Heart right ventricle (tissue), 16 donors: ENCODE measurements at regions not wholly inside any gene's neighbourhood (a gene's known extent, or its start where the extent isn't known, plus 50 kb on each side); places are given as distances from the start of the nearest gene placed in this dataset.

Experiments used
- ATAC-seq, 8 donors: fragments of 200-7000 bp; cut with Tn5 transposase; one replicate each; pipeline ENCODE4 v1.9.1; 2020; ENCODE audit warnings: mild to moderate bottlenecking in 8 of 8, moderate library complexity in 8 of 8, moderate number of reproducible peaks in 1 of 8
- DNase-seq, 2 donors: peaks; one replicate each; pipeline ENCODE4 v3.0.0-alpha.2; 2020
- H3K27ac ChIP-seq, 10 donors: fragments of 200-600 bp; sonication (generic) in 2 of 10; one replicate each; pipeline versions ENCODE4 v1.5.0 to v1.8.0; 2020 to 2022; ENCODE audit warnings: mild to moderate bottlenecking in 3 of 10
- H3K27me3 ChIP-seq, 7 donors: fragments of 200-600 bp; one replicate each; pipeline ENCODE4 v1.8.0; 2021 to 2022; ENCODE audit warnings: mild to moderate bottlenecking in 2 of 7
- H3K36me3 ChIP-seq, 9 donors: fragments of 200-600 bp; sonication (generic) in 1 of 9; one replicate each; pipeline versions ENCODE4 v1.5.0 to v1.8.0; 2020 to 2022; ENCODE audit warnings: mild to moderate bottlenecking in 2 of 9
- H3K4me1 ChIP-seq, 9 donors: fragments of 200-600 bp; sonication (generic) in 1 of 9; one replicate each; pipeline versions ENCODE4 v1.5.0 to v1.8.0; 2020 to 2022; ENCODE audit warnings: mild to moderate bottlenecking in 4 of 9
- H3K4me3 ChIP-seq, 10 donors: fragments of 200-600 bp; sonication (generic) in 2 of 10; one replicate each; pipeline versions ENCODE4 v1.5.0 to v1.8.0; 2020 to 2022; ENCODE audit warnings: mild to moderate bottlenecking in 7 of 10, moderate library complexity in 2 of 10
- H3K9me3 ChIP-seq, 11 donors: fragments of 200-600 bp in 10 of 11; sonication (generic) in 2 of 11; one replicate each; pipeline versions ENCODE4 v1.5.0 to v1.8.0; 2013 to 2022; ENCODE audit warnings: mild to moderate bottlenecking in 2 of 11, control low read depth in 1 of 11, moderate library complexity in 1 of 11
- CTCF ChIP-seq, 9 donors: fragments of 200-600 bp; sonication (generic) in 2 of 9; IDR thresholded peaks; one replicate each; pipeline versions ENCODE4 v1.5.0 to v1.8.0; 2021 to 2022; ENCODE audit warnings: antibody characterized with exemption in 9 of 9, mild to moderate bottlenecking in 5 of 9, moderate library complexity in 1 of 9
- WGBS, 2 donors: extraction: QIAGEN DNeasy Blood & Tissue Kit; methylation state at CpG; one replicate each; pipeline ENCODE4 v1.1.7; 2013; ENCODE audit warnings: inconsistent platforms in 1 of 2; 5-methylcytosine and 5-hydroxymethylcytosine counted together
- intact Hi-C, 10 donors: fragments of 100-400 bp; cut with DNase I; formaldehyde crosslinking; loops; one replicate each; pipeline versions ENCODE4 v1.11.1 to v1.14.2; 2022
- donor health status: Arrhythmogenic right ventricular cardiomyopathy.
- donor health status: ischemic (EF 13 %, LVEDD 7.1; RV severe dilation, severe dysfunction).
- donor health status: healthy with polysubstance abuse.
- donor health status: DM: no; HTN: yes; CAD: no.
- donor health status: DM: no; HTN: no; CAD: no.
- donor health status: ischemic (EF 25% LVEDD 6.9; RV normal size, moderate dysfunction).
- donor health status: ischemic (EF 25% LVEDD 5.7; RV mildly dilated, moderate dysfunction).
- donor health status: healthy.
- donor health status: DM: yes; HTN: yes; CAD: no.
- donor health status: Ischemic cardiomyopathy.
- donor health status: ischemic (EF 35%, LVEDD 5.7; RV mildly dilated, moderate dysfunction).
- donor health status: nonischemic (EF 11% LVEDD 7.7; RV severe dilation, severe dysfunction).
- donor health status: DM: yes; HTN: yes; CAD: no.
- donor health status: PGD.
- donor health status: ischemic (EF 29% LVEDD 5.4; RV normal size, mild dysfunction).
- donor health status: nonischemic (EF 23%, LVEDD 6.1; RV moderate dilation, normal function).

GRCh38 chr17:31752584-31752983 lies 106.5 kb downstream of the COPRS start:
- Histone ChIP-seq H3K36me3 (no peaks in the 10 kb centered on the region), H3K27me3 (no peaks in the 10 kb centered on the region), H3K27ac (no peak overlapping the region), H3K9me3 (no peaks in the 10 kb centered on the region), H3K4me3 (no peak overlapping the region), H3K4me1 (peaks cover 0 to 19% (median 6%) of the 10 kb centered on the region in 9 donors)
- WGBS, 2 donors = 83 to 88% methylated on average over 6 of the region's 6 CpGs
- DNase-seq (no peak), ATAC-seq (no peak)
- intact Hi-C loops = no loop called here
- no peak for TF ChIP-seq CTCF (IDR thresholded peaks at IDR 0.05)

GRCh38 chr17:31750578-31750977 lies 108.5 kb downstream of the COPRS start:
- Histone ChIP-seq H3K27me3 (no peaks in the 10 kb centered on the region), H3K36me3 (no peaks in the 10 kb centered on the region), H3K27ac (no peak overlapping the region), H3K4me1 (peaks cover 0 to 28% (median 12%) of the 10 kb centered on the region in 9 donors), H3K4me3 (no peak overlapping the region), H3K9me3 (no peaks in the 10 kb centered on the region)
- intact Hi-C loops = no loop called here
- DNase-seq (no peak), ATAC-seq (no peak)
- TF ChIP-seq CTCF (IDR thresholded peaks at IDR 0.05) = no peak
- WGBS, 2 donors = 92 to 96% methylated on average over 3 of the region's 3 CpGs

- Histone ChIP-seq H3K4me1 (peaks cover 0 to 38% (median 26%) of the 10 kb centered on the region in 9 donors), H3K36me3 (no peaks in the 10 kb centered on the region), H3K27ac (no peak overlapping the region), H3K4me3 (no peak overlapping the region), H3K27me3 (no peaks in the 10 kb centered on the region), H3K9me3 (no peaks in the 10 kb centered on the region)
- 64 to 75% methylated on average over 3 of the region's 3 CpGs for WGBS, 2 donors
- DNase-seq (no peak), ATAC-seq (no peak)
- intact Hi-C loops = no loop called here
- TF ChIP-seq CTCF (IDR thresholded peaks at IDR 0.05) = no peak
Observed at GRCh38 chr17:31748881-31749280, 110.2 kb downstream of the COPRS start.

- ATAC-seq (no peak), DNase-seq (no peak)
- H3K9me3 ChIP-seq = no peaks in the 10 kb centered on the region
- no peak overlapping the region for H3K27ac ChIP-seq
- no peak for TF ChIP-seq CTCF (IDR thresholded peaks at IDR 0.05)
- intact Hi-C loops = no loop called here
- H3K36me3 ChIP-seq = no peaks in the 10 kb centered on the region
- H3K4me1 ChIP-seq = peaks cover 5 to 44% (median 32%) of the 10 kb centered on the region in 9 donors
- no peaks in the 10 kb centered on the region for H3K27me3 ChIP-seq
- no peak overlapping the region for H3K4me3 ChIP-seq
Observed at GRCh38 chr17:31746884-31747495, 112.1 kb downstream of the COPRS start.
